SU-DHL-6 (cell line): ENCODE measurements at regions not wholly inside any gene's neighbourhood (a gene's known extent, or its start where the extent isn't known, plus 50 kb on each side); places are given as distances from the start of the nearest gene placed in this dataset.

Experiments
- EZH2phosphoT487 ChIP-seq: fragments of 200-600 bp; sonication (generic), shearing (Covaris generic); conservative IDR thresholded peaks from 2 replicates; pipeline ENCODE4 v1.6.1; 2018; ENCODE audit warnings: mild to moderate bottlenecking, antibody characterized with exemption, low read length, moderate library complexity, mixed read lengths
- TF ChIP-seq, protein P1 (sequence below): fragments of 200-600 bp; sonication (generic); IDR thresholded peaks from one replicate; pipeline ENCODE4 v1.5.1; 2017; ENCODE audit warnings: antibody characterized with exemption, mild to moderate bottlenecking, low read length, moderate library complexity; ENCODE audit not compliant: insufficient read depth, poor library complexity, severe bottlenecking

GRCh38 chr13:22152751-22153150 lies 481.9 kb downstream of the FGF9 start:
- TF ChIP-seq EZH2phosphoT487 = no peak
- TF ChIP-seq, protein P1, sequence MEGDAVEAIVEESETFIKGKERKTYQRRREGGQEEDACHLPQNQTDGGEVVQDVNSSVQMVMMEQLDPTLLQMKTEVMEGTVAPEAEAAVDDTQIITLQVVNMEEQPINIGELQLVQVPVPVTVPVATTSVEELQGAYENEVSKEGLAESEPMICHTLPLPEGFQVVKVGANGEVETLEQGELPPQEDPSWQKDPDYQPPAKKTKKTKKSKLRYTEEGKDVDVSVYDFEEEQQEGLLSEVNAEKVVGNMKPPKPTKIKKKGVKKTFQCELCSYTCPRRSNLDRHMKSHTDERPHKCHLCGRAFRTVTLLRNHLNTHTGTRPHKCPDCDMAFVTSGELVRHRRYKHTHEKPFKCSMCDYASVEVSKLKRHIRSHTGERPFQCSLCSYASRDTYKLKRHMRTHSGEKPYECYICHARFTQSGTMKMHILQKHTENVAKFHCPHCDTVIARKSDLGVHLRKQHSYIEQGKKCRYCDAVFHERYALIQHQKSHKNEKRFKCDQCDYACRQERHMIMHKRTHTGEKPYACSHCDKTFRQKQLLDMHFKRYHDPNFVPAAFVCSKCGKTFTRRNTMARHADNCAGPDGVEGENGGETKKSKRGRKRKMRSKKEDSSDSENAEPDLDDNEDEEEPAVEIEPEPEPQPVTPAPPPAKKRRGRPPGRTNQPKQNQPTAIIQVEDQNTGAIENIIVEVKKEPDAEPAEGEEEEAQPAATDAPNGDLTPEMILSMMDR = no peak
